PC-9 (cell line): ENCODE measurements at regions not wholly inside any gene's neighbourhood (a gene's known extent, or its start where the extent isn't known, plus 50 kb on each side); places are given as distances from the start of the nearest gene placed in this dataset.

Experiments used
- EZH2 ChIP-seq: fragments of 200-600 bp; sonication (generic); IDR thresholded peaks from 2 replicates; pipeline ENCODE4 v1.8.0; 2017; ENCODE audit warnings: antibody characterized with exemption, low read depth
- TF ChIP-seq, protein P1 (sequence below): fragments of 200-600 bp; sonication (generic); conservative IDR thresholded peaks from 2 replicates; pipeline ENCODE4 v1.6.1; 2017; ENCODE audit warnings: mixed run types, antibody characterized with exemption, mild to moderate bottlenecking, moderate library complexity

DNA sequence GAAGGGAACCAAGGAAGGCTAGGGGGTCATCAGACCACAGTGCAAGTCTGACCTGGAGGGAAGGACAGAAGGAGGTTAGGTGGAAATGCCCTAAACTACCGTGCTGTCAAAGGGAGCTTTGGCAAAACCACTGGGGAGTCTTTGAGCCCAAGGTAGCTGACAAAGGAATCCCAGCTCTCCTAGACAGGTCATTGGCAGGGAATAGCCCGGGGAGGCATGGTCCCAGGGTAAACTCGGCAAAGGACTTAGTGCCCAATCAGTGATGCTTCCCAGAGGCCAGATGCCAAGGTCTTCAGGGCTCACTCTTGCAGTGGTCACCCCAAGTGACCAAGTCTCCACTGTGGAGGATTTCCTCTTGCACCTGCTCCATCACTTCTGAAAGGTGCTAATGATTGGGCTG, 102.3 kb upstream of the CDYL start:
- no peak for TF ChIP-seq EZH2
- TF ChIP-seq, protein P1, sequence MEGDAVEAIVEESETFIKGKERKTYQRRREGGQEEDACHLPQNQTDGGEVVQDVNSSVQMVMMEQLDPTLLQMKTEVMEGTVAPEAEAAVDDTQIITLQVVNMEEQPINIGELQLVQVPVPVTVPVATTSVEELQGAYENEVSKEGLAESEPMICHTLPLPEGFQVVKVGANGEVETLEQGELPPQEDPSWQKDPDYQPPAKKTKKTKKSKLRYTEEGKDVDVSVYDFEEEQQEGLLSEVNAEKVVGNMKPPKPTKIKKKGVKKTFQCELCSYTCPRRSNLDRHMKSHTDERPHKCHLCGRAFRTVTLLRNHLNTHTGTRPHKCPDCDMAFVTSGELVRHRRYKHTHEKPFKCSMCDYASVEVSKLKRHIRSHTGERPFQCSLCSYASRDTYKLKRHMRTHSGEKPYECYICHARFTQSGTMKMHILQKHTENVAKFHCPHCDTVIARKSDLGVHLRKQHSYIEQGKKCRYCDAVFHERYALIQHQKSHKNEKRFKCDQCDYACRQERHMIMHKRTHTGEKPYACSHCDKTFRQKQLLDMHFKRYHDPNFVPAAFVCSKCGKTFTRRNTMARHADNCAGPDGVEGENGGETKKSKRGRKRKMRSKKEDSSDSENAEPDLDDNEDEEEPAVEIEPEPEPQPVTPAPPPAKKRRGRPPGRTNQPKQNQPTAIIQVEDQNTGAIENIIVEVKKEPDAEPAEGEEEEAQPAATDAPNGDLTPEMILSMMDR: no peak
